H1 (cell line): ENCODE measurements at regions not wholly inside any gene's neighbourhood (a gene's known extent, or its start where the extent isn't known, plus 50 kb on each side); places are given as distances from the start of the nearest gene placed in this dataset.

ENCODE experiments used
- CTCF ChIA-PET: fragments of 300-600 bp; sonication (Branson Sonifier 250); formaldehyde crosslinking; loops from one replicate; lab custom pipeline; 2021; ENCODE audit not compliant: partially characterized antibody; lab: Charles Lee
- POLR2A ChIA-PET: fragments of 300-600 bp; sonication (Branson Sonifier 250); formaldehyde crosslinking; loops from one replicate; lab custom pipeline; 2021; ENCODE audit warnings: inconsistent platforms; ENCODE audit not compliant: partially characterized antibody; lab: Charles Lee
- DNase-seq, 2 experiments: peaks; one replicate each; pipeline versions ENCODE4 v3.0.0 to v3.0.0-alpha.2; 2010 to 2022; ENCODE audit warnings: low spot score in 2 of 2, low read depth in 1 of 2, mixed read lengths in 1 of 2
- FAIRE-seq: peaks from 2 replicates; lab custom pipeline; 2011; peaks lifted over from hg19 to GRCh38; lab: Jason Lieb, UNC
- H2AFZ ChIP-seq: 2 replicates; pipeline ENCODE4 v1.8.1; 2012; ENCODE audit warnings: low read length, inconsistent platforms
- H2AK5ac ChIP-seq: 2 replicates; pipeline ENCODE4 v1.6.1; 2013; ENCODE audit warnings: low read depth, low read length
- H2BK120ac ChIP-seq: replicated peaks from 2 replicates; pipeline ENCODE3; 2013; ENCODE audit warnings: low read depth, low read length, inconsistent platforms
- H2BK12ac ChIP-seq: 2 replicates; pipeline ENCODE4 v1.6.1; 2013; ENCODE audit warnings: low read depth, low read length
- H2BK15ac ChIP-seq: 2 replicates; pipeline ENCODE4 v1.6.1; 2013; ENCODE audit warnings: low read length
- H2BK20ac ChIP-seq: 2 replicates; pipeline ENCODE4 v1.6.1; 2013; ENCODE audit warnings: low read length
- H2BK5ac ChIP-seq: 2 replicates; pipeline ENCODE4 v1.6.1; 2013; ENCODE audit warnings: low read depth, low read length
- H3K14ac ChIP-seq: 2 replicates; pipeline ENCODE4 v1.6.1; 2013; ENCODE audit warnings: inconsistent platforms; ENCODE audit not compliant: insufficient read length
- H3K18ac ChIP-seq: 2 replicates; pipeline ENCODE4 v1.6.1; 2013; ENCODE audit warnings: low read length; ENCODE audit errors: extremely low read depth
- H3K23ac ChIP-seq: 2 replicates; pipeline ENCODE4 v1.6.1; 2013; ENCODE audit warnings: inconsistent platforms; ENCODE audit not compliant: insufficient read length
- H3K23me2 ChIP-seq: 2 replicates; pipeline ENCODE4 v1.6.1; 2013; ENCODE audit warnings: low read depth, low read length
- H3K27ac ChIP-seq: 2 replicates; pipeline ENCODE4 v1.6.1; 2011; ENCODE audit warnings: low read depth, low read length, inconsistent platforms
- H3K27me3 ChIP-seq, 4 experiments: replicated peaks in 1 of 4; 1 replicate in 1 of 4; 2 replicates in 3 of 4; pipeline versions ENCODE4 v1.6.1 to v1.8.1; 2011 to 2013; ENCODE audit warnings: low read length in 3 of 4, mild to moderate bottlenecking in 3 of 4, inconsistent platforms in 2 of 4, mixed read lengths in 2 of 4, moderate library complexity in 1 of 4; ENCODE audit not compliant: control insufficient read depth in 3 of 4, insufficient read depth in 3 of 4; ENCODE audit errors: extremely low read depth in 1 of 4
- H3K36me3 ChIP-seq, 4 experiments: 2 replicates each; pipeline versions ENCODE4 v1.6.1 to v1.8.1; 2011 to 2013; ENCODE audit warnings: mild to moderate bottlenecking in 4 of 4, low read length in 3 of 4, moderate library complexity in 2 of 4, control low read depth in 1 of 4, inconsistent platforms in 1 of 4; ENCODE audit not compliant: insufficient read depth in 4 of 4, control insufficient read depth in 2 of 4
- H3K4ac ChIP-seq: replicated peaks from 2 replicates; pipeline ENCODE3; 2013; ENCODE audit warnings: low read length, low read depth, mixed read lengths, inconsistent platforms; ENCODE audit not compliant: insufficient read length
- H3K4me1 ChIP-seq, 4 experiments: replicated peaks in 1 of 4; 1 replicate in 1 of 4; 2 replicates in 3 of 4; pipeline versions ENCODE4 v1.6.1 to v1.8.1; 2011 to 2013; ENCODE audit warnings: low read length in 3 of 4, inconsistent platforms in 2 of 4, mixed read lengths in 1 of 4; ENCODE audit not compliant: insufficient read depth in 4 of 4, control insufficient read depth in 3 of 4
- H3K4me2 ChIP-seq, 2 experiments: 2 replicates each; pipeline versions ENCODE4 v1.6.1 to v1.8.1; 2011 to 2013; ENCODE audit warnings: low read depth in 2 of 2, low read length in 2 of 2, control low read depth in 1 of 2, inconsistent platforms in 1 of 2, mild to moderate bottlenecking in 1 of 2; ENCODE audit not compliant: insufficient read depth in 1 of 2
- H3K4me3 ChIP-seq, 4 experiments: fragments of 200-600, 300-600 bp in 1 of 4; sonication (generic), shearing (Covaris generic), sonication (Bioruptor Twin) in 1 of 4; 2 replicates each; pipeline versions ENCODE4 v1.5.1 to v1.8.1; 2011 to 2016; ENCODE audit warnings: low read length in 4 of 4, low read depth in 3 of 4, control low read depth in 2 of 4, inconsistent platforms in 2 of 4, mild to moderate bottlenecking in 2 of 4, mixed read lengths in 1 of 4, moderate library complexity in 1 of 4; ENCODE audit not compliant: insufficient read depth in 2 of 4; ENCODE audit errors: extremely low read depth in 1 of 4
- H3K56ac ChIP-seq: replicated peaks from 2 replicates; pipeline ENCODE3; 2013; ENCODE audit warnings: low read depth, mild to moderate bottlenecking, mixed read lengths, low read length, inconsistent platforms; ENCODE audit not compliant: insufficient read length
- H3K79me1 ChIP-seq: 2 replicates; pipeline ENCODE4 v1.6.1; 2013; ENCODE audit warnings: low read depth, low read length, control low read depth
- H3K79me2 ChIP-seq, 2 experiments: 2 replicates each; pipeline versions ENCODE4 v1.6.1 to v1.8.1; 2012 to 2013; ENCODE audit warnings: low read length in 2 of 2, mild to moderate bottlenecking in 2 of 2, inconsistent platforms in 1 of 2; ENCODE audit not compliant: insufficient read depth in 2 of 2, control insufficient read depth in 1 of 2
- H3K9ac ChIP-seq, 4 experiments: replicated peaks in 1 of 4; 1 replicate in 1 of 4; 2 replicates in 3 of 4; pipeline versions ENCODE4 v1.6.1 to v1.8.1; 2011 to 2013; ENCODE audit warnings: low read depth in 3 of 4, low read length in 3 of 4, control low read depth in 2 of 4, mild to moderate bottlenecking in 2 of 4, moderate library complexity in 2 of 4, inconsistent platforms in 1 of 4; ENCODE audit errors: extremely low read depth in 1 of 4
- H3K9me3 ChIP-seq, 2 experiments: 2 replicates each; pipeline versions ENCODE4 v1.6.1 to v1.8.1; 2012 to 2013; ENCODE audit warnings: mild to moderate bottlenecking in 2 of 2, moderate library complexity in 2 of 2, control low read depth in 1 of 2, inconsistent platforms in 1 of 2, low read depth in 1 of 2, low read length in 1 of 2, mixed read lengths in 1 of 2; ENCODE audit not compliant: insufficient read depth in 2 of 2
- H4K20me1 ChIP-seq, 2 experiments: replicated peaks in 1 of 2; 2 replicates each; pipeline versions ENCODE3 to v1.8.1; 2011 to 2013; ENCODE audit warnings: inconsistent platforms in 2 of 2, low read length in 2 of 2, mild to moderate bottlenecking in 1 of 2; ENCODE audit not compliant: insufficient read depth in 2 of 2, control insufficient read depth in 1 of 2
- H4K5ac ChIP-seq: 2 replicates; pipeline ENCODE4 v1.6.1; 2013; ENCODE audit warnings: low read length, low read depth, mixed read lengths, inconsistent platforms; ENCODE audit not compliant: insufficient read length
- H4K8ac ChIP-seq: 2 replicates; pipeline ENCODE4 v1.8.0; 2013; ENCODE audit warnings: mild to moderate bottlenecking, moderate library complexity, low read length, inconsistent platforms; ENCODE audit not compliant: insufficient read depth; ENCODE audit errors: extremely low read depth
- H4K91ac ChIP-seq: replicated peaks from 2 replicates; pipeline ENCODE3; 2013; ENCODE audit warnings: low read length, mixed read lengths, inconsistent platforms; ENCODE audit not compliant: insufficient read length
- ATF3 ChIP-seq: IDR thresholded peaks from 2 replicates; pipeline ENCODE4 v1.6.1; 2011; ENCODE audit warnings: low read depth, mild to moderate bottlenecking, low read length; ENCODE audit not compliant: insufficient read depth
- CBX8 ChIP-seq: fragments of 300-800, 300-1000 bp; sonication (generic); IDR thresholded peaks from 2 replicates; pipeline ENCODE4 v1.7.1; 2016; ENCODE audit warnings: low read depth, low read length, borderline replicate concordance
- HDAC2 ChIP-seq, 2 experiments: fragments of 300-600 bp in 1 of 2; sonication (generic) in 1 of 2; IDR thresholded peaks; 2 replicates each; pipeline ENCODE4 v1.6.1; 2011 to 2012; ENCODE audit warnings: low read depth in 2 of 2, low read length in 2 of 2, mild to moderate bottlenecking in 2 of 2, moderate library complexity in 2 of 2, borderline replicate concordance in 1 of 2, inconsistent platforms in 1 of 2
- JUN ChIP-seq: IDR thresholded peaks from 2 replicates; pipeline ENCODE4 v1.6.1; 2011; ENCODE audit warnings: low read depth, mild to moderate bottlenecking, improper control_type of control experiment, low read length
- KDM5A ChIP-seq: fragments of 200-600 bp; IDR thresholded peaks from 2 replicates; pipeline ENCODE4 v1.7.1; 2012; ENCODE audit warnings: mild to moderate bottlenecking, low read length, inconsistent platforms, mixed read lengths
- PHF8 ChIP-seq: fragments of 200-600 bp; sonication (generic); conservative IDR thresholded peaks from 2 replicates; pipeline ENCODE4 v1.7.1; 2012; ENCODE audit warnings: low read depth, mild to moderate bottlenecking, inconsistent platforms, low read length, moderate library complexity
- SP2 ChIP-seq: IDR thresholded peaks from 2 replicates; pipeline ENCODE4 v1.6.1; 2012; ENCODE audit warnings: mild to moderate bottlenecking, low read length, inconsistent platforms
- TCF12 ChIP-seq: IDR thresholded peaks from 2 replicates; pipeline ENCODE4 v1.6.1; 2011; ENCODE audit warnings: low read depth, mild to moderate bottlenecking, low read length
- ZNF274 ChIP-seq: IDR thresholded peaks from 2 replicates; pipeline ENCODE4 v1.7.0; 2012; ENCODE audit warnings: low read length, borderline replicate concordance; ENCODE audit errors: extremely low read depth
- WGBS, 2 experiments: shearing (Covaris generic) in 1 of 2; methylation state at CpG; one replicate each; pipeline versions ENCODE4 v1.1.6 to v1.1.7; 2013 to 2015; ENCODE audit warnings: low lambda C conversion rate in 2 of 2, mixed read lengths in 2 of 2, inconsistent platforms in 1 of 2, low coverage in 1 of 2, missing lambda C conversion rate in 1 of 2; ENCODE audit not compliant: insufficient replicate concordance in 2 of 2, insufficient coverage in 1 of 2, insufficient read length in 1 of 2; ENCODE audit errors: extremely low coverage in 1 of 2, missing lambda C conversion rate in 1 of 2; 5-methylcytosine and 5-hydroxymethylcytosine counted together

- no peak for FAIRE-seq
These were observed 1358.5 kb upstream of the NXPH2 start for GRCh38 chr2:140138736-140139135.

More at GRCh38 chr2:140138736-140139135, 1358.5 kb upstream of the NXPH2 start:
- Histone ChIP-seq H3K9ac (no peak overlapping the region), H3K18ac (no peak overlapping the region), H4K8ac (no peak overlapping the region), H3K23ac (no peak overlapping the region), H3K79me1 (no peaks in the 10 kb centered on the region), H3K14ac (no peak overlapping the region), H2BK15ac (no peak overlapping the region), H3K36me3 (no peaks in the 10 kb centered on the region; a peak in 1 of 8 replicates), H2BK120ac (no peak overlapping the region), H3K27ac (no peak overlapping the region), H2AFZ (no peak overlapping the region), H4K20me1 (no peaks in the 10 kb centered on the region), H3K27me3 (no peaks in the 10 kb centered on the region), H3K9me3 (no peaks in the 10 kb centered on the region), H3K56ac (no peak overlapping the region), H2AK5ac (no peak overlapping the region), H3K4me1 (peaks cover 0 to 3% (median 1%) of the 10 kb centered on the region in 4 experiments; a peak in 2 of 7 replicates), H2BK5ac (no peak overlapping the region), H4K5ac (no peak overlapping the region), H3K4me2 (no peak overlapping the region), H3K4ac (no peak overlapping the region), H4K91ac (no peak overlapping the region), H2BK20ac (no peak overlapping the region), H3K23me2 (no peaks in the 10 kb centered on the region), H3K4me3 (no peak overlapping the region), H3K79me2 (no peaks in the 10 kb centered on the region), H2BK12ac (no peak overlapping the region)
- DNase-seq, result no peak
- ChIA-PET POLR2A (no interaction called here), CTCF (no interaction called here)
- WGBS, 2 experiments, result 91% methylated on average over 6 of the region's 6 CpGs; no CpG with 5 or more reads in 1 of the 2 experiments
- TF ChIP-seq KDM5A (no peak), JUN (no peak), SP2 (no peak), HDAC2 (IDR thresholded peaks at IDR 0.05; ENCODE audit: borderline replicate concordance in 1 of 2, low read depth in 2 of 2, low read length in 2 of 2) (no peak), CBX8 (no peak), ZNF274 (no peak), ATF3 (no peak), TCF12 (no peak), PHF8 (no peak)
